Left ventricle myocardium superior (tissue), 1 donor: ENCODE measurements at regions not wholly inside any gene's neighbourhood (a gene's known extent, or its start where the extent isn't known, plus 50 kb on each side); places are given as distances from the start of the nearest gene placed in this dataset.

Experiments used
- ATAC-seq: fragments of 200-7000 bp; cut with Tn5 transposase; one replicate; pipeline ENCODE4 v1.9.1; 2020; ENCODE audit warnings: mild to moderate bottlenecking, moderate library complexity
- DNase-seq: peaks from one replicate; pipeline ENCODE4 v3.0.0-alpha.2; 2020
- intact Hi-C: fragments of 100-400 bp; cut with micrococcal nuclease; formaldehyde crosslinking; loops from one replicate; pipeline ENCODE4 v1.11.0; 2022
- donor health status: DM: no; HTN: yes; CAD: no; lungs with severe emphysema.

DNA sequence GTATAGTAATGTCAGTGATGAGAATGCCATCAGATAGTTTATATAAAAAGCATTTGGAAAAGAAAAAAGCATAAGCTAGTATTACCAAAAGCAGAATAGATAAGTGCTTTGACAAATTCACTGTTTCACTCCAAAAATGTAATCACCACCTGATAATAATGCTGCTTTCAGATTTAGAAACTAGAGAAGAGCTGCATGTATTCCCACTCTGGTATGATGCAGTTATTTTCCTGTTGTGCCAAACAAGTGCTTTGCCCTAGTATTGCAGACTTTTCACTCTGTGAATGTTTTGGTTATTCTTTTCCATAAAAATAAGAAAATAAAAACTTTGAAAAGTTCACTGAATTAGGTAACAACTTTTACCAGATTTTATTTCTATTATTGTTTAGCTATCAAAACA is 267.7 kb upstream of the TET2 start:
- intact Hi-C loops: no loop called here
- DNase-seq (no peak), ATAC-seq (no peak)

- ATAC-seq (no peak), DNase-seq (no peak)
- intact Hi-C loops: no loop called here
These were observed 267.3 kb upstream of the TET2 start for GRCh38 chr4:104879367-104879766.

GRCh38 chr4:104879854-104880253 is 266.8 kb upstream of the TET2 start:
- DNase-seq (no peak), ATAC-seq (no peak)
- intact Hi-C loops: no loop called here

DNA sequence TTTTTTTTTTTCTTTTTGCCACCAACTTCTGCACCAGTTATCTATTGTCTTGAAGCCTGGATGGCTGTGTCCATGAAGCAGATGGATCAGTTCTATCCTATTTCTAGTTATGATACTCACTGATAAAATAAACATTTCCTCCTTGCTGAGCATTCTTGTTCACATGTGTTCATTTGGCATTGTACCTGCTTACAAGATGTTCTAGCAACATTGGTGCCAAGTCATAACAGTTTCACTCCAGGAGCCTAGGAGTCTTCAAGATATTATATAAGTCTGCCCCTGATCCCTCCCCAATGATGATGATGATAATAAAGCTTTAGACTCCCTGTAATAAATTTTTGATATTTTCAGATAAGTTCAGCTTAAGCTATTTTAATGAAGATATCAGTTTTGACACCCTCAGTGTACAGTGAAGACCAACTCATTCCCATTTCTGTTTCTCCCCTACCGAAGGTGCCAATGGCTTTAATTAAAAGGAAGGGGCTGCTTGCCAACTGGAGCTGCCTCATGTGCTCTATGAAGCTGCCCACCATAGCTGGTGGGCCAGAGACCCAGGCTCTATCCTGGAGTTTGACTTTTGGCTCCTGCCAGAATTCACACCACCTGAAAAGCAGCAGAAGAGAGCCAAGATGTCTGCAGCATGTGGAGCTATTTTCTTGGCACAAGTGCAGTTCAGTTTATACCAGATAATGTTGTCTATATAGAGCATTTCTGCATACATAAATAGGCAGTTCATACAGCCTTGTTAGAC is 265.4 kb upstream of the TET2 start:
- intact Hi-C loops: no loop called here
- DNase-seq (no peak), ATAC-seq (no peak)

- DNase-seq (no peak), ATAC-seq (no peak)
- intact Hi-C loops: no loop called here
These were observed 255.9 kb upstream of the TET2 start for GRCh38 chr4:104890598-104891275.

GRCh38 chr4:104896660-104897645 is 249.7 kb upstream of the TET2 start:
- intact Hi-C loops: no loop called here
- no peak for ATAC-seq
- no peak for DNase-seq

DNA sequence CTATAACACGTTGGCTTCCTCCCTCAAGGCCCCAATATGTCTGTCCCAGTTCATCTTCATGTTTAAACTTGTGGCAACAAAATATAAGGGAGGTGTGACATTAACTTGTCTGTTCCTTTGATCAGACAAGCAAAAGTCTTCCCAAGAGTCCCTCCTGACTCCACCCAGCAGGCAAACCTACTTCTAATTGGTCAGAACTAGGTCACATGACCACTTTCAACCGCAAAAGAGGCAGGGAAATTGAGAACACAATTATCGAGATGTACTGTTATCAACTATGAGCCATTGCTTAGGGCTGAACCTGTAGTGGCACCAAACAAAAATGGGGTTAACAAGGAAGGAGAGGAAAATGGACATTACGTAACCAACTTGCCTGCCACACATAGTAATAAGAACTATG is 246.8 kb upstream of the TET2 start:
- intact Hi-C loops: no loop called here
- DNase-seq (no peak), ATAC-seq (no peak)

DNA sequence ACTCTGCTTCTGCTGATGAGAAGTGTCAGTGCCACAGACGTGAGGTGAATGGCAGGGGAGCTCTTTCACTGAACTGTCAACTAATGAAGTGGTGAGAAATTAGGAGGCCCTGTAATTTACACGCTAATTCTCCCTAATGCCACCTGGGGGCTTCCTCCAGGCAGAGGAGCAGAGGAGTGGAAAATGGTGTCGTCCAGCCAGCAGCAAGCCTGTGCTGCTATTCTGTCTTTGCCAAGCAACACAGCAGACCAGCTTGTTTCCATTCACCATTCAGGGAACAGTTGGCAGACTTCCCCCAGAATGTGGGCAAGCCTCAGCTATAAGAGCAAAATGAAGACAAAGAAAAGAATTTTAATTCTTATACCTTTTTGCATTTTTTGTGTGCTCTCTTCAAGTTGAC is 245.2 kb upstream of the TET2 start:
- DNase-seq (no peak), ATAC-seq (no peak)
- intact Hi-C loops: no loop called here

GRCh38 chr4:104901961-104902605 is 244.6 kb upstream of the TET2 start:
- intact Hi-C loops: no loop called here
- ATAC-seq (no peak), DNase-seq (no peak)

DNA sequence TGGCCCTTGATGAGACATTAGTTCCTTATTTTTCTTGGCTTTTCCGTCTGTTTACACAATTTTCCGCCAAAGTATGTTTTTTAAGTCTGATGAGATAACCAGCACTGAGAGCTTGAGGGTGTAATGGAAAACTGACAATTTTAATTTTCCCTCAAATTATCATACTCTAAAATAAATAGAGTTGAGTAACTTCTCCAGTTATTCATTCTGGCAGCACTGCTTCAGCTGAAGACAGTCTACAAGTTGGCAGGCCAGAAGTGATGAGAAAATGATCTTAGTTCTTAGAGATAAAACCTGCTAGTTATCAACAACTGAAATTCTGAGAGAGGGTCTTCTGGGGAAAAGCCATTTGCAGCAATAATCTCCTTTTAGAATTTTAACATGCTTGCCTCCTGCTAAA is 241.6 kb upstream of the TET2 start:
- intact Hi-C loops: no loop called here
- ATAC-seq (no peak), DNase-seq (no peak)

- ATAC-seq (no peak), DNase-seq (no peak)
- intact Hi-C loops: no loop called here
These were observed 241.1 kb upstream of the TET2 start for GRCh38 chr4:104905546-104905945.

DNA sequence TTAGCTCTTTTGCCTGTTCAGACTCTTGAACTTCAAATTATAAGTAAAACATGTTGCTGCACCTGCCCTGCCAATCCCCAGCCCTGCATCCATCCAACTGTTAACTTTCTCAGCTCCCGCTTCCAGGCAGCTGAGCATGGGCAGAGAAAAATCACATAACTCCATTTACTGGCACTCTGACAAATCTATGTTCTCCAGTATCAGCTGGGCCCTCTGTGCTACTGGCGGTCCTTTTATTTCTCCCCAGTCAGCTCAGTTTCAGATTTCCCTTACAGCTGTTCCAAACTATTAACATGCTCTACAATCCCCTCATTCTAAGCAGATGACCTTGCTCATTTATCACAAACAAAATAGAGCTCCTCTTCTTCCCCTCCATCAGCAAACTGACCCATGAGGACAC is 240.4 kb upstream of the TET2 start:
- DNase-seq: no peak
- peak; percentile 25 for ATAC-seq
- intact Hi-C loops: no loop called here

GRCh38 chr4:104907074-104907649 is 239.5 kb upstream of the TET2 start:
- no peak for DNase-seq
- intact Hi-C loops: no loop called here
- ATAC-seq: no peak

DNA sequence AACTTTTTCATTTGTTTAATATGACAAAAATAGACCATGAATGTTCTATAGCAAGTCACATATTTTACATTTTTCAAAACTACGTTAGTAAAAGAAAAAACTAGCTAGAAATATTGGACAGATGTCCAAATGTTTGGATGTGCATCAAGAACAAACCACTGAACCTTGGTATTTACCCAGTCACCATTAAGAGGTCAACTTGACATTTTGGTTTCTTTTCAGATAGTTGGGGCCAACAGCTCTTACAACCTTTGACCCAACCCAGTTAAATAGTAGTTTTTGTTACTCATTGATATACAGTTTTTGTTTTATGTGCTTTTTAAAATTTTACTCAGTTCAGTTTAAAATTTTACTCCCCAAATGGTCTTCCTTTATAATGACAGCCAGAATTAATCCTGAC is 238.7 kb upstream of the TET2 start:
- DNase-seq (no peak), ATAC-seq (no peak)
- intact Hi-C loops: no loop called here

DNA sequence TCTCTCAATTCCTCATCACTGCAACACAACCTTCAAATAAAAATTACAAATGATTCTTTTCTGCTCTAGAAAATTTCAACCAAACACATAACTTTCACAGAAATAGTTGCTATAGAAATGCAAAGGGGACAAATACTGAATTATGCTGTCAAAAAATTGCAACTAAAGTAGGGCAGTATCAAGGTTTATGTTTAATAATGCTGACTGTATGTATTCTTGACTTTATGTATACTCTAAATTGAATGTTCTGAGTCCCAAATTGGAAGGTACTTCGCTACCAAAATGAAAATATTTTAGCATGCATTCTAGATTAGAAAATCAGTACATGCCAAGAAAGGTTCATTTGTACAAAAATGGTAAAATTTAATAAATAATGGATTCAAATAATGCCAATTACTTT is 237.3 kb upstream of the TET2 start:
- no peak for DNase-seq
- intact Hi-C loops: no loop called here
- no peak for ATAC-seq

- intact Hi-C loops: no loop called here
- DNase-seq: no peak
- ATAC-seq: no peak
These were observed 234.2 kb upstream of the TET2 start for GRCh38 chr4:104912518-104912917.

- ATAC-seq (no peak), DNase-seq (no peak)
- intact Hi-C loops: no loop called here
These were observed 231.3 kb upstream of the TET2 start for GRCh38 chr4:104915373-104915772.

- DNase-seq: no peak
- intact Hi-C loops: no loop called here
- no peak for ATAC-seq
These were observed 230.8 kb upstream of the TET2 start for GRCh38 chr4:104915864-104916263.

GRCh38 chr4:104919406-104919805 is 227.3 kb upstream of the TET2 start:
- no peak for ATAC-seq
- no peak for DNase-seq
- intact Hi-C loops: no loop called here
